ENCODE measurements at regions not wholly inside any gene's neighbourhood (a gene's known extent, or its start where the extent isn't known, plus 50 kb on each side); places are given as distances from the start of the nearest gene placed in this dataset.

DNA sequence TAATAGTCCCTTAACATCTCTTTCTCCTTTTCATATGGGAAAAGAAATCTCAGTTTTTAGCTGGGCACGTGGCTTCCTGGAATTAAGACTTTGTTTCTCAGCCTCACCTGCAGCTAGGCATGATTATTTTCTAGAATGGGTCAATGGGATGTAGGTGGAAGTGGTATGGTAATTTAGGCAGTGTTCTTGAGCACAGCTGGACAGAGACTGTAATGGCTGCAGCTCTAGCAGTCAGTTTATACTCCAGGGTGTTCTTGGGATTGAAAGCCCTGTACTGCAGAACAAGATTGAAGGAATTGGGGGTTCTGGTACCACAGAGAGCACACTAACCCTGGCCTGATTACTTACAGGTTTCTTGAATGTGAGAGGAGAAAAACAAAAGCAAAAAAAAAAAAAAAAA lies 455.9 kb upstream of the ZNF608 start:
- no peak for DNase-seq
- H3K4me3 ChIP-seq (ENCODE audit: low read length), result no peak overlapping the region
- H3K4me1 Mint-ChIP-seq (ENCODE audit: low read depth), result no peaks in the 10 kb centered on the region
- no peak for TF ChIP-seq CTCF (IDR thresholded peaks at IDR 0.05)
- no peaks in the 10 kb centered on the region for H3K27me3 Mint-ChIP-seq
- CTCF ChIA-PET, result no interaction called here
- no peak overlapping the region for H3K4me3 Mint-ChIP-seq
- no peaks in the 10 kb centered on the region for H3K4me1 ChIP-seq (ENCODE audit: insufficient read depth, low read length)
- H3K27ac ChIP-seq (ENCODE audit: low read depth in 1 of 2, low read length in 2 of 2), result no peak overlapping the region
- H3K27ac Mint-ChIP-seq, result no peak overlapping the region
- intact Hi-C loops (cut with DNase I, micrococcal nuclease), result no loop called here
- H3K9me3 Mint-ChIP-seq, result no peaks in the 10 kb centered on the region
- POLR2A ChIA-PET, result no interaction called here
- no peaks in the 10 kb centered on the region for H3K27me3 ChIP-seq (ENCODE audit: control insufficient read depth in 1 of 2, insufficient read depth in 2 of 2, low read length in 2 of 2)
- peaks cover 0 to 6% of the 10 kb centered on the region in 2 experiments for H3K9me3 ChIP-seq (ENCODE audit: control insufficient read depth in 1 of 2, insufficient read depth in 1 of 2, low read length in 2 of 2)
- H3K36me3 Mint-ChIP-seq (ENCODE audit: low read depth), result no peaks in the 10 kb centered on the region
- H3K36me3 ChIP-seq (ENCODE audit: insufficient read depth, low read length), result no peaks in the 10 kb centered on the region
- ATAC-seq (ENCODE audit: poor library complexity), result no peak

DNA sequence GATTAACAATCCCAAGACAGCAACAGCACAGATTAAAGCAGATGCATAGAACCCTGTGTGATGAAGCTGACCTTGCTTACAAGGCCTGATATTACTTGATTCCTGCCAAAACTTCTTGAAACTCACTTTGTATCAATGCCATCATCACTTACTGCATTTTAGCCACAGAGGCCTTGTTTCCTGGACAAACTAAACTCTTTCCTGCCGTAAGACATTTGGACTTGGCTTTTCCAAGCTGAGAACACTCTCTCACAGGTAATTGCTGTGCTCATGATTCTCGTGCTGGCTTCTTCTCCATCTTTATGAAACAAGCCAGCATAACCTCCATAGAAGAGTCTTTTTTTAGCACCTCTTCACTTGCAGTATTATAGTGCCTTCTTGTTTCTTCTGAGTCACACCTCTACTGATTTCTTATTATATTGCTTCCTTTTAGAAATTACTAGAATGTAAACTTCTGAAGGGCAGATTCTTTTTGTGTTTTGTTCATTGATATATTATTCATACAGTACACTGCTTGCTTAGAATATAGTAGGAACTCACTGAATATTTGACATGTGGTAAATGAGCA lies 456.5 kb upstream of the ZNF608 start:
- DNase-seq (no peak), ATAC-seq (ENCODE audit: poor library complexity) (no peak)
- Mint-ChIP-seq H3K27ac (no peak overlapping the region), H3K4me3 (no peak overlapping the region), H3K4me1 (ENCODE audit: low read depth) (no peaks in the 10 kb centered on the region), H3K9me3 (no peaks in the 10 kb centered on the region), H3K27me3 (no peaks in the 10 kb centered on the region), H3K36me3 (ENCODE audit: low read depth) (no peaks in the 10 kb centered on the region)
- H3K4me3 ChIP-seq (ENCODE audit: low read length), result no peak overlapping the region
- H3K4me1 ChIP-seq (ENCODE audit: insufficient read depth, low read length), result no peaks in the 10 kb centered on the region
- ChIA-PET POLR2A (no interaction called here), CTCF (no interaction called here)
- H3K9me3 ChIP-seq (ENCODE audit: control insufficient read depth in 1 of 2, insufficient read depth in 1 of 2, low read length in 2 of 2), result peaks cover 0 to 6% of the 10 kb centered on the region in 2 experiments
- H3K27ac ChIP-seq (ENCODE audit: low read depth in 1 of 2, low read length in 2 of 2), result no peak overlapping the region
- no peak for TF ChIP-seq CTCF (IDR thresholded peaks at IDR 0.05)
- intact Hi-C loops (cut with DNase I, micrococcal nuclease), result no loop called here
- H3K36me3 ChIP-seq (ENCODE audit: insufficient read depth, low read length), result no peaks in the 10 kb centered on the region
- H3K27me3 ChIP-seq (ENCODE audit: control insufficient read depth in 1 of 2, insufficient read depth in 2 of 2, low read length in 2 of 2), result no peaks in the 10 kb centered on the region

- Mint-ChIP-seq H3K4me3 (no peak overlapping the region), H3K4me1 (ENCODE audit: low read depth) (no peaks in the 10 kb centered on the region), H3K9me3 (no peaks in the 10 kb centered on the region), H3K36me3 (ENCODE audit: low read depth) (no peaks in the 10 kb centered on the region), H3K27ac (no peak overlapping the region), H3K27me3 (no peaks in the 10 kb centered on the region)
- H3K4me3 ChIP-seq (ENCODE audit: low read length), result no peak overlapping the region
- intact Hi-C loops (cut with DNase I, micrococcal nuclease), result no loop called here
- no peak for TF ChIP-seq CTCF (IDR thresholded peaks at IDR 0.05)
- H3K27ac ChIP-seq (ENCODE audit: low read depth in 1 of 2, low read length in 2 of 2), result no peak overlapping the region
- peaks cover 0 to 6% of the 10 kb centered on the region in 2 experiments for H3K9me3 ChIP-seq (ENCODE audit: control insufficient read depth in 1 of 2, insufficient read depth in 1 of 2, low read length in 2 of 2)
- ChIA-PET CTCF (no interaction called here), POLR2A (no interaction called here)
- H3K4me1 ChIP-seq (ENCODE audit: insufficient read depth, low read length), result no peaks in the 10 kb centered on the region
- ATAC-seq (ENCODE audit: poor library complexity) (no peak), DNase-seq (no peak)
- H3K27me3 ChIP-seq (ENCODE audit: control insufficient read depth in 1 of 2, insufficient read depth in 2 of 2, low read length in 2 of 2), result no peaks in the 10 kb centered on the region
- H3K36me3 ChIP-seq (ENCODE audit: insufficient read depth, low read length), result no peaks in the 10 kb centered on the region
These were observed 457.5 kb upstream of the ZNF608 start for GRCh38 chr5:125203912-125204311.

All from CD4-positive, alpha-beta T cell (primary cell).